Fibroblast of skin of right biceps (primary cell): ENCODE measurements at regions not wholly inside any gene's neighbourhood (a gene's known extent, or its start where the extent isn't known, plus 50 kb on each side); places are given as distances from the start of the nearest gene placed in this dataset.
"Not testable (repeated sequence)": the region's sequence is repeated elsewhere in the genome, so short reads cannot be mapped to it uniquely, and the experiment has no call there.

Experiments used
- DNase-seq: peaks from one replicate; pipeline ENCODE4 v3.0.0-alpha.2; 2013

DNA sequence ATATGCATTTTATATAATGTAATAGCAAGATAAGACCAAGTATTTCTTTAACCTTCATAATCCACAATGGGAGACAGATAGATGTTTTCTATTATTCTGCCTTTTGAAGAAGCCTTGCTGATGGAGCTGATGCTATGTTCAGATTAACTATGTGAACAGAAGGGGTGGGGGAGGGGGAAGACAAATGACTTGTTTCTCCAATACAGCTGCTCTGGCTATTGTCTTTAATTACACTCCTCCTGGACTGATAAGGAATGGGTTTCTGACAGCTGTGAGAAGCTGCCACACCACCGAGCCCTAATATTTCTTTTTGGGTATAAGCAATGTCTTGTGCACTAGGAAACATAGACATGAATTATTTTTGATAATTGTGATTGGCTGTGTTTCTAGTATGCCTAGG lies 62.0 kb downstream of the CAVIN4 start:
- no peak for DNase-seq

DNA sequence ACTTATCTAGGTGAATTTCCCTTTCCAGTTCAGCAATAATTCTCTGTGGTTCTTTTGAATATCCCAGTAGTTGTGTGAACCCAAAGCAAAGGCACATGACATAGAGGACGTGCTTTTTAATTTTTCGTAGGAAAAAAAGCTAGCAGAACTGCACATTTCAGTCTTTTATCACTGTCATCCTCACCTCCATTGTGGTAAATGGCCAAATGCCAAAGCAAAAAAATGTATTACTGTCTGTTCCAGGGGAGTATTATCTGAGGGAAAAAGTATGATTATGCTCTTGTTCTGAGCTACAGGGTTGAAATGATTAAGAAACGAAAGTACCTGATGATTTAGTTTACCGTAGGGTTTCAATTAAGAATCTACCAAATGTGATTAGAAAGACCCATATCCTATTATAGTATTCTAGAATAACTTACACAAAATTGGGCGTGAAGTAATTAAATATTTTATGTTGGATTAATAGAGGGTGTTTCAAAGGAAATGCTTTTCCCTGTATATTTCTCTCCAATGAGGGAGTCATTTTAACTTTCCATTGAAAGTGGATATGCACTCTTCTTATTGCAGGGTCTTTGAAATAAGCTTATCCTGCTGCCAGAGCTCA lies 62.7 kb downstream of the CAVIN4 start:
- DNase-seq, result no peak

DNA sequence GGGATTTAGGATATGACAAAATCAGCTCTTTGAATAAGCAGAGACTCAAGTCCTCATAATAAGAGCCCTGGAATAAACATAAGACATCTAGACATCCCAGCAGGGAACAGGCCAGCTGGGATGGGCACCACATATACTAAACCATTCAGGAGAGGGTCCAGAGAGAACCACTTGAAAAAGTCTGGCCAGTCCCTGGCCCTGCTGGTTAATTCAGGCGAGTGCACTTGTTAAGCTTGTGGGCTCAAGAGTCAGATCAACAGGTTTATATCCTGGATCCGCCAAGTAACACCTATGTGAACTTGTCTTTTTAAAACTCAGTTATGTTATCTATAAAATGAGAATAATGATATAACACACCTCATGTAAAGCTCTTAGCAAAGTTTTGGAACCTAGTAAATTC lies 63.3 kb downstream of the CAVIN4 start:
- DNase-seq, result no peak

DNA sequence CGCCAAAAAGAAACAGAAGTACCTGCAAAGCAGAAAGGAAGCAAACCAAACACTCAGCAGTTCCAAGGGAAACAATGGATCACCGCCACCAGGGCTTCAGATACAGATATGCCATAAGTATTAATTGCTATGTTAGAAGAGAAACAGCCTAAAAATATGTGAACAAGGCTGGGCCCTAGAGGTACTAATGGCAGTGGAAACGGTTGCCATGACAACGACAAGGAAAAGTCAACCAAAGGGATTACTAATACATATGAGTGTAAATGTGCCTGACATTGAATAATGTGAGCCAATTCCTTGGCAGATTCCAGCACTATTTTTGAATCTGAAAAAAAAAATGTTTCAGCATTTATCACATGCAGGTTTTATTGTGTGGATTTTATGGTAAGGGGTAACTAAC lies 75.0 kb downstream of the CAVIN4 start:
- DNase-seq, result peak; percentile 2

DNA sequence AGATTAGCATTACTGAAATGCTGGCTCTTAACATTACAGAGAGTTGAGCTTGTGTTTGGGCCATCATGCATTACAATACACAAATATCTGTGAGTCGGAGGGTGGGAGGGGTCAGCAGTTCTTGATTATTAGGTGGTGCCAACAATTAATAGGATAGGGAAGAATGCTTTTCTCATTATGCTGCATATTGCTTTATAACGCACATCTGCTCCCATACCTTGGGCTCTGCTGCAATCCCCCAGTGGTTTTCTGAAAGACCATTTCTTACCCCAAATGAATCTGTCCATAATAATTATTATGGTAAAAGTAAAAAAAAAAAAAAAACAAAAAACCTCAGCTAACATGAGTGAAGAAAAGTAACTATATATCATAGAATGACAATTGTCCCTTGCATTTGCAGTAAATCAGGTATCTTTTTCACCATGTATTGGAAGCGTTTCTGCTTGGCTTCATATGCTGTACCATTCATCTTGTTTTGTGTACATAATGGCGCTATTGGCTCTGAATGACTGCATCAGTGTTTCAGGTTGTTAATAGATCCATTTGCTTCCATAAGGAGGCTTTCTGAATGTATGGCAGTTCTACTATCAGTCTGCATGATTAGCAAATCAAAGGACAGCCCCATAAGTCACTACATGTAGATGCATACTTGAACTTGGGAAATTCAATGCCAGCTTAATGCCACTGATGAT lies 75.9 kb downstream of the CAVIN4 start:
- DNase-seq, result no peak

DNA sequence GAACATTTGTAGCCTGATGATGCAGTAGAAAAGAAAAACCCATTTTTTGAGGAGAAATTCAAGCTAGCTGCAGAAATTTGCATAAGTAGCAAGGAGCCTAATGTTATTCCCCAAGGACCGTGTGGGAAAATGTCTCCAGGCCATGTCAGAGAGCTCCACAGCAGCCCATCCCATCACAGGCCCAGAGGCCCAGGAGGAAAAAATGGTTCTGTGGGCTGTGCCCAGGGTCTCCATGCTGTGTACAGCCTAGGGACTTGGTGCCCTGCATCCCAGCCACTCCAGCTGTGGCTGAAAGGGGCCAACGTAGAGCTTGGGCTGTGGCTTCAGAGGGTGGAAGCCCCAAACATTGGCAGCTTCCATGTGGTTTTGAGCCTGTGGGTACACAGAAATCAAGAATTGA lies 79.0 kb downstream of the CAVIN4 start:
- DNase-seq, result not testable (repeated sequence)

DNA sequence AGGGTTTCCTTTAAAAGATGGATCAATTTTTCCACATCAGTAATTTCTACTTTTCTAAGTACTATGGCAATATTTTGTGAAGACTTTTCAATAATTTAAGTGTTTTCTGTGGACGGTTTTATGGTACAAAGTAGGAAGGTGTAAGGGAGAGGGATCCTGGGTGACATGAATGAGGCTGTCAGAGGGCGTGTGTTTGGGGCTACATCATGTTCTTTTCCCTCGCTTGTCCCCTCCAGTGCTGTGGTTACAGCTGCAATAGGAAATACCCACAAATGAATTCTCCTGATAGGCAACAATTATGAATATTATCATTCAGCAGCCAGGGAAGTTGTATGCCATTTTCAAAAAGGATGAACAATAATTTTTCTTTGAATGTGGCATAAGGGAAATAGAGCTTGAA lies 83.8 kb downstream of the CAVIN4 start:
- no peak for DNase-seq

DNA sequence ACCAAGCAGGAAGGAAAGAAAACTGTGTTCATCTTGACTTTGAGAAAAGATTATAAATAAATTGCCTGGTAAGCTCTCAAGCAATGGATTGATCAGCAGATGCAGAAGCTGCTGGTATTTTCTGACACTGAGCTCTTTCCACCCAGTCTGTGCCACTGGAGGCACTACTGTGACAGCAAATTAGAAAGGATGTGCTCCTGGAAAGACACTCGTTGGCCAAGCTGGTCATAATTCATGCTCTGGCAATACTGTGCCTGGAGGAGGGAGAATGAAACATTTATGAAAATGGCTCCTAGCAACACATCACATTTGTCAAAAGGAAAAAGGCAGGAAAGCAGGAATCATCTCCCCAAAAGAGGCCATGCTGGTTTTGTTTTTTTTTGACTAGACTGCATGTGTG lies 84.2 kb downstream of the CAVIN4 start:
- DNase-seq, result no peak

DNA sequence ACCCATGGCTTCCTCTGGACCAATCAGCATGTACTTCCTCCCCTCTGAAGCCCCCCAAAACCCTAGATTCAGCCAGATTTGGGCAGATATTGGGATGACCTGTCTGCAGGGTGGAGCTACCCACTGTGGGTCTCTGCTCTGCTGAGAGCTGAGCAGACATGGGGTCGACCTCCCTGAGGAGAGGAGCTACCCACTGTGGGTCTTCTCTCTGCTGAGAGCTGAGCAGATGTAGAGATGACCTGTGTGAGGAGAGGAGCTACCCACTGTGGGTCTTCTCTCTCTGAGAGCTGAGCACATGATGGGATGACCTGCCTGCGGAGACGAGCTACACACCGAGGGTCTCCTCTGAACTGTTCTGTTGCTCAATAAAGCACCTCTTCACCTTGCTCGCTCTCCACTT lies 89.6 kb downstream of the CAVIN4 start:
- DNase-seq, result no peak

DNA sequence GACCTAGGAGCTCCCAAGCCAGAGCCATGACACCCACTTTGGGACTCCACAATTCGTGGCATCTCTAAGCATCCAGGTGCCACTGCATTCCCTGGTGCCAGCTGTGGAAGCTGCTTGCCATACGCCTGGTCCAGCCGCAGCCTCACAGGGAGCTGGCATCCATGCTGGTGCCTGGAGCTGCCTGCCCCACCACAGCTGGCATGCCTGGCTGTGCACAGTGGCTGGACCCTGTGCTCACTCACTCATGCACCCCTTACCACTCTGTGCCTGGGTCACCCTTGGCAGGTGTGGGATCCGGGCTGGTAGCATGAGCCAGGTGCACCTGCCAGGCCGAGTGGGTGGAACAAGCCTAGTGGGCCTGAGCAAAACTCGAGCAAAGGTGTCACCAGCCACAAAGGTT lies 90.1 kb downstream of the CAVIN4 start:
- DNase-seq, result no peak

DNA sequence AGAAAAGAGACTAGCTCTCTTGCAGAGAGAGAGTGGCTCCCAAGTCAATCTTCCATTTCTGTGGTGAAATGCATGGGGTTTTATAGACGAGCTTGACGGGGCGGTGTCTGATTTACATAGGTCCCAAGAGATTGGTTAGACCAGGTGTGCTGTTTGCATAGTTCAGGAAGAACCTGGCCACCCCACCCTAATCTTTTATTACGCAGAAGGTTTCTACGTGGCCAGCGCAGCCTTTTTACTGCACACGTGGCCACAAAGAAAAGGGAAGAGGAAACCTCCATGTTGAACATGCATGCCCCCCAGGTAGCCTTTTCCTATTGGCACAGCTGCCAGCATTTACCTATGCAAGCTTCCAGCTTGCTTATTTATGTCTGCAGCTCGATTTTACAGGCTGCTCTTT lies 92.1 kb downstream of the CAVIN4 start:
- DNase-seq, result no peak

DNA sequence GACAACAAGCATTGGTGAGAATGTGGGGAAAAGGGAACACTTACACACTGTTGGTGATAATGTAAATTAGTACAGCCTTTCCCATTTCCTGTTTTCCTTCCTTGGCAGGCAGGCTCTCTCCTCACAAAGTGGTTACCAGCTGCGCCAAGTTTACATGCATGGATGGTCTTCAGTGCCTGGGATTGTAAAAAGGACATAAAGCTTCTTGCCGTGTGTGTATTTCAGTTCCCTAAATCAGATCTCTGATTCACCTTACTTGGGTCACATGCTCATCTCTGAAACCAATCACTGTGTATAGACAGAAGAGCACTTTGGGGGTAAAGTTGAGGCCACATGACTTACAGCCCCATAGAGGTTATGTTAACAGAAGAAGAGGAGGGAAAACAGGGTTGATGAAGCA lies 92.8 kb downstream of the CAVIN4 start:
- DNase-seq, result no peak

DNA sequence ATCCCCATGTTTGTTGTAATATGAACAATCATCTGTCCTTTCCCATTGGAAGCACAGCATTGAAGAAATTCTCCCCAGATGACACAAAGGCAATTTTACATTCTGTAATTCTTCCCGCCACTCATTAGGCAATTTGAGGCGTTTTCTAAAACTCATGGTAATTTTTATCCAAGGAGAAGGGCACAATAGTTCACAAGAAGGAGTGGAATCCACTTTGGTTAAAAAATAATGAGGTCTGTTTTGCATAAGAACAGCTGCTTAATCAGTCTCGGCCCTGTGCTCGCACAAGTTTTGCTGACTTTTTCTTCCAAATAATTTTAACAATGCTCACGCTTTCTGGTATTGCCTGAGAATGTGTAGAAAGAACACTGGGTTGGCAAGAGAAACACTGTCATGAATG lies 94.0 kb downstream of the CAVIN4 start:
- no peak for DNase-seq

DNA sequence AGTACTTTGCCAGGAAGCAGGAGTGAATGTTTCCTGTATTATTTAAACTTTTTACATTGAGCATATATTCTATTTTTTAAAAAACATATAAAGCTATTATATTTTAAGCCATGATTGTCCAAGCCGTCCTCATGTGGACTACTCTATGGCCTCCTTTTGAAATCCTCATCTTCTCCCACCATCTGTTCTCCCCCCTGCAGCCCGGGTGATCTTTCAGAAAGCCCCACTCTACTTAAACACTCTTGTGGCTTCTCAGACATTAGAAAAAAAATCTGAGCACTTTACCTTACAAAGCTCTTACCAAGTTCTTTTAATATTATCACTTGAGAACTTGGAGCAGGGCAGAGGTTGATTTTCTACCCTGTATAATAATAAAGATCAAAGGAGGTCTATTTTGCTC lies 95.4 kb downstream of the CAVIN4 start:
- DNase-seq, result no peak

DNA sequence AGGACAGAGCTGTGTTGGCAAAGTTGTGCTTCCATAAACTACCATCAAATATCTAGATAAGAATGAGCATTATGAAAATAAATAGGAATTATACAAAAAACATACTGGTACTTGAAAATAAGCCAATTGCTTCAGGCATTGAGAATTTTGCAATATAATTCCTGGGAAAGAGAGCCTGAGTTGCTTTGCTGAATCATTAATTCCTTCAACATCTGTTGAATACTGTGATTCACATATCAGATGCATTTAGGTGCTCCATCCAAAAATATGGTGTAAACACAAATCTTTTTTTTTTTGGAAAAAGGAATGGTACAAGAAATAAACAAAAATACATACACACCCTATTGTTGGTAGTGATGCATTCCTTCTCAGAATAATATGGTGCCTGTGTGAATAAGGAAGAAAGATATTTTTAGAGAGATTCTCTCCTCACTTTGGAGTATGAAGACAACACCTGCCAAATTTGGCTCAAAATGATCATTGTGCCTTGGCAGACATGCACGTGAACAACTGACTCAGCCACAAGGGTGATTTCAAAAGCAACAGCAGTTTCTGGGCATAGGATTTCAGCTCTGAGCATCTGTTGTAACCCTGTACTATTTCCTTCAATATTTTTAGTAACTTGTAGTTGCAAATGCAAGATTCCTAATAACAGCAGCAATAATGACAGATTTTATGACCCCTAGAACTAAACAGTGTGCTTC lies 96.7 kb downstream of the CAVIN4 start:
- no peak for DNase-seq

DNA sequence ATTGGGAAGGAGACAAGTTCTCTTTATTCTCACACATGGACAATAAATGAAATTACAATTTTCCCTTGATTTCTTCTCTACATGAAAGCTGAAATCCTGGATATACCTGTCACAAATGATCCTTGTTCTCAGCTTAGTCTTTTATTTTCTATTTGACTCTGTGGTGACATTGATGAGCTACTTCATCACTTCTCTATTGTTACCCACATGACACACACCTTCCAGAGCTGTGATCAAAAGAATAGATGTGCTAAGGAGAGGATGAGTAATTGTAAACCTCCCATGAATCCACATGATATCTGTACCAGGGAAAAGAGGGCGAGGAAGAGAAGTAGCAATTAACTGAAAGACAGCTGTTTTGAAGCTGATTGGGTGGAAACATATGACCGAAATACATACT lies 102.0 kb downstream of the CAVIN4 start:
- DNase-seq, result no peak

DNA sequence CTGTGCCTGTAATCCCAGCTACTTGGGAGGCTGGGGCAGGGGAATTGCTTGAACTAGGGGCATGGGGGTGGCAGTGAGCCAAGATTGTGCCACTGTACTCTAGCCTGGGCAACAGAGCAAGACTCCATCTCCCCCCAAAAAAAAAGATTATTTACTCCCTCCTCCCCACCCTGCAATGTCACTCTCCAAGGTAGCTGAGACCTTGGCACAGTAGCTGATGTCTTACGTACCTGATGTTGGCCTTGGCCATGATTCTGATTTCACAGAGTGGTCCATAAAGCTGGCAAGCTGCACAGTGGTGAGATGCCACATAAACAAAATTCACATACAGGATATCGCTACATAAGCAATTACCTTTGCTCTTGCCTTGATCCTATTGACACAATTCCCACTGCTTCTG lies 108.5 kb downstream of the CAVIN4 start:
- DNase-seq, result no peak

DNA sequence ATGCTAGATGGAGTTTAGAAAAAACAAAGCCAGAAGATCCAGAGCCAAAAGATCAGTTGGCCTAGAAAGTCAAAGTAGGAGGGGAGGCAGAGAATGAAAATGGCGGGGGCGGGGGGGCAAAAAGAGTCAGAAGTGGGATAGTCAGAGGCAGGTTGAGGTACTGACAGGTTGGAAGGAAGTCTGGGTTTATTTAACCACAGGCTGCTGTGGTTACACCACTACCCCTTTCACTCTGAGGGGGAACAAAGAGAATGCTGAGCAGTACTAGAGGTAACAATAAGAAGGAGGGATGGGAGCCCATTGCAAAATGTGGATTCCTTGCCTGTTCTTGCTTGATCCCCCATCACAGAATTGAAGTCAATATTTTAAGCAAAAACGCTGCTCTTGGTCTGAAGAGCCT lies 111.8 kb downstream of the CAVIN4 start:
- DNase-seq, result no peak

DNA sequence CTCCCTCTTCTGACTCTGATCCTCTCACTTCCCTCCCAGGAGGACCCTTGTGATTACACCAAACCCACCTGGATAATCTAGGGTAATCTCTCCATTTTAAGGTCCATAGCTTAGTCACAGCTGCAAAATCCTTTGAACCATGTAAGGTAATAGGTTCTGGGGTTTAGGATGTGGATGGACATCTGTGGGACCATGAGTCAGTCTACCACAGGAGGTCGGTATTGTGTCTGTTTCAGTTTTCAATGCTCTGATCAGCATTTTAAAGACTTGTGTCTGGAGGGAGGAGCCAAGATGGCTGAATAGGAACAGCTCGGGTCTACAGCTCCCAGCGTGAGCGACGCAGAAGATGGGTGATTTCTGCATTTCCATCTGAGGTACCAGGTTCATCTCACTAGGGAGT lies 112.6 kb downstream of the CAVIN4 start:
- DNase-seq, result no peak

DNA sequence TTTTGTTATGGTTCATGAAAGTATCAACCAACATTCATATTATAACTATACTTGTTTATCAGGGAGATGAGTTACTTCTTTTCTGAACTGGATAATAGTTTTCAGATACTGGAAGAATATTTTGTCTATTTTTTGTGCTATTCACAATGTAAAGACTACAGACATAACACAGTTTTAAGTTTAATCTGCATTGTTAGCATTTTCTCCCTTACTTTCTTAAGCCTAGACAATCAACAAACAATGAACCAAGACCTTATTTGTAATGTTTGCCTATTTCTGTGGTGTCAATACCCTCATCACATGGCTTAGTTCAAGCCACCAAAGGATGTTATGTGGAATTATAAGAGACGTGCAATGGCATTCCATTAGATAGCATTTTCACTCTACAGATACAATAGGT lies 119.5 kb downstream of the CAVIN4 start:
- DNase-seq, result no peak

DNA sequence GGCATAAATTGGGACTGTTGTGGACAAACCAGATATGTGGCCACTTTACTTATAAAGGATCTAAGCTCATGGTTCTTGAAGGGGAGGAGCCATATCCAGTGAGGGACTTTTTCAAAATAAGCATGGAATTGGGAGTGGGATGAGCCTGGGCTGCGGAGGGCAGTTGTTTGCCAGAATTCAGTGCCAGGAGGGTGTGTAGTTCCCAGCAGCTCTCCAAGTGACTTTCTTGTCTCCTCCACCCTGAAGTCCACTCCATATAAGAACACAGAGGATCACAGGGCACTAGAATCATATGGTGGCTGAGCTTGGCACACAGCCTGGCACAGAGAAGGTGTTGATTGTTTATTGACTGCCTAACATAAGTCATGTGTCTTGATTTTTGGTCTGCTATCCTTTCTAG lies 121.1 kb downstream of the CAVIN4 start:
- no peak for DNase-seq

DNA sequence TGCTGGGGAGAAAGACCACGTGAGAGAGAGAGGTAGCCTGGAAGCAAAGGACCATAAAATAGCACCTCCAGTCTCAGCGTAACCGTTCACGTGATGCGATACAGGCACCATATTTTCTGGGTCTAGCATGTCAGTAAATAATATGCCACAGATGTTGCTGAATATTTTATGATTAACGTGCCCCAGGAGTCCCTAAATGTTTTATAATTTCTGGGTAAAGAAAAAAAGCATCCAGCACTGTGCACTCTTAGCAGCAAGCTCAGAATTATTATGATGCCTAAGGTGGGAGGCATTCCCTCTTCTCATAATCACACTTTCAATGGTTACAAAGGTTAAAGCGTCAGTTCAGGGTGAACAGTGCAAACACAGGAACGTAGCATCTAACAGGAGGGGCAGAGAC lies 121.8 kb downstream of the CAVIN4 start:
- DNase-seq, result no peak

DNA sequence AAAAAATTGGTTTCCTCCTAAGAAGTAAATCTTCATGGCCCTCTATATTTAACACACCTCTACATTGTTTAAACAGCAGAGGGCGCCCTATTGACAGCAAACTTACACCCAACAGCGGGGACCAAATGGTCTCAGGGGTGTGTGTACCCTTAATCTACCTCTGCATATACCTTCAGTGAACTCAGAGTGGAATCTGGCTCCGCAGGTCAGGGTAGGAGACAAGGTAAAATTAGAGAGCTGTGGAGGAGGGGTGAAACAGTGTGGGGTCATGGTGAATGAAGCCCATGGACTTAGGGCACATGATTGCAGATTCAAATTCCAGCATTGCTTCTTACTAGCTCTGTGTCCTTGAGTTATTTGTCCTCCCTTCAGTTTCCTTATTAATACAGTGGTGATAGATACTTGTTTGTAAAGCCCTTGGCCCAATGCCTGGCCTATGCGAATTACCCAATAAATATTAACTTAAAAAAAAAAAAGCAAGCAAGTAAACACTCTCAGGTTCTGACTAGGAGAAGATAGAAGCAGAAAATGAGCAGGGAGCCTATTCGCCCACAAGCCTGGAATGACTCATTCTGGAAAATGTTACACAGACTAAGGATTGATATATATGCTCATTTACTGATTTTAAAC lies 122.9 kb downstream of the CAVIN4 start:
- peak; percentile 10 for DNase-seq
